Neural progenitor cell (in vitro differentiated cells): ENCODE measurements at regions not wholly inside any gene's neighbourhood (a gene's known extent, or its start where the extent isn't known, plus 50 kb on each side); places are given as distances from the start of the nearest gene placed in this dataset.

Experiments used
- DNase-seq: peaks from one replicate; pipeline ENCODE4 v3.0.0-alpha.2; 2016; ENCODE audit warnings: low spot score
- H2AFZ ChIP-seq: fragments of 200-600 bp; sonication (generic); replicated peaks from 2 replicates; pipeline ENCODE4 v1.6.1; 2016; ENCODE audit warnings: antibody characterized with exemption
- H3F3A ChIP-seq: fragments of 200-600 bp; sonication (generic); 2 replicates; pipeline ENCODE4 v1.6.1; 2016; ENCODE audit warnings: antibody characterized with exemption, low read depth
- H3K27ac ChIP-seq: fragments of 200-600 bp; sonication (generic); 2 replicates; pipeline ENCODE4 v1.5.1; 2016; ENCODE audit warnings: mild to moderate bottlenecking
- H3K27me3 ChIP-seq: fragments of 200-600 bp; sonication (generic); 2 replicates; pipeline ENCODE4 v1.6.1; 2016; ENCODE audit warnings: mild to moderate bottlenecking, moderate library complexity
- H3K36me3 ChIP-seq: fragments of 200-600 bp; sonication (generic); 2 replicates; pipeline ENCODE4 v1.5.1; 2016
- H3K4me1 ChIP-seq: fragments of 200-600 bp; sonication (generic); 2 replicates; pipeline ENCODE4 v1.6.1; 2016; ENCODE audit warnings: mixed run types
- H3K4me2 ChIP-seq: fragments of 200-600 bp; sonication (generic); 2 replicates; pipeline ENCODE4 v1.6.1; 2016
- H3K4me3 ChIP-seq: fragments of 200-600 bp; sonication (generic); 2 replicates; pipeline ENCODE4 v1.5.1; 2016
- H3K79me2 ChIP-seq: fragments of 200-600 bp; sonication (generic); 2 replicates; pipeline ENCODE4 v1.6.1; 2016; ENCODE audit warnings: low read depth
- H3K9ac ChIP-seq: fragments of 200-600 bp; sonication (generic); 2 replicates; pipeline ENCODE4 v1.6.1; 2016
- H3K9me3 ChIP-seq: fragments of 200-600 bp; sonication (generic); 2 replicates; pipeline ENCODE4 v1.5.1; 2016; ENCODE audit warnings: low read depth
- H4K20me1 ChIP-seq: fragments of 200-600 bp; sonication (generic); 2 replicates; pipeline ENCODE4 v1.6.1; 2016; ENCODE audit warnings: low read depth
- H3K27ac Mint-ChIP-seq: 3 replicates; pipeline ENCODE4 v1.8.0; 2021; ENCODE audit warnings: mixed read lengths
- H3K27me3 Mint-ChIP-seq: 2 replicates; pipeline ENCODE4 v1.8.0; 2022; ENCODE audit warnings: low read depth, mild to moderate bottlenecking, inconsistent platforms, moderate library complexity, mixed read lengths; ENCODE audit not compliant: insufficient read depth
- H3K36me3 Mint-ChIP-seq: 3 replicates; pipeline ENCODE4 v1.8.0; 2021; ENCODE audit warnings: mixed read lengths
- H3K4me1 Mint-ChIP-seq: 3 replicates; pipeline ENCODE4 v1.8.0; 2021; ENCODE audit warnings: mixed read lengths
- H3K4me3 Mint-ChIP-seq: 3 replicates; pipeline ENCODE4 v1.8.0; 2021; ENCODE audit warnings: mild to moderate bottlenecking, moderate library complexity, mixed read lengths
- H3K9me3 Mint-ChIP-seq: 3 replicates; pipeline ENCODE4 v1.8.0; 2020; ENCODE audit warnings: mixed read lengths
- CTCF ChIP-seq: fragments of 200-600 bp; sonication (generic); IDR thresholded peaks from 2 replicates; pipeline ENCODE4 v1.5.1; 2017; ENCODE audit warnings: antibody characterized with exemption, mild to moderate bottlenecking
- EZH2 ChIP-seq: fragments of 200-600 bp; sonication (generic); IDR thresholded peaks from 2 replicates; pipeline ENCODE4 v1.6.1; 2017; ENCODE audit warnings: antibody characterized with exemption, mild to moderate bottlenecking, moderate library complexity
- EZH2phosphoT487 ChIP-seq: fragments of 200-600 bp; sonication (generic); IDR thresholded peaks from 2 replicates; pipeline ENCODE4 v1.6.1; 2017; ENCODE audit warnings: antibody characterized with exemption

- Histone ChIP-seq H3K4me2 (no peak overlapping the region), H4K20me1 (no peaks in the 10 kb centered on the region), H3K27me3 (no peaks in the 10 kb centered on the region), H3K36me3 (no peaks in the 10 kb centered on the region), H3K9ac (no peak overlapping the region), H3K9me3 (no peaks in the 10 kb centered on the region), H3K79me2 (no peaks in the 10 kb centered on the region), H3K4me3 (no peak overlapping the region), H3K4me1 (peaks cover 19% of the 10 kb centered on the region), H2AFZ (no peak overlapping the region), H3K27ac (peak overlapping the region; percentile 17), H3F3A (no peaks in the 10 kb centered on the region)
- peaks cover 11% of the 10 kb centered on the region for H3K4me1 Mint-ChIP-seq
- no peak overlapping the region for H3K4me3 Mint-ChIP-seq
- H3K9me3 Mint-ChIP-seq = no peaks in the 10 kb centered on the region
- H3K36me3 Mint-ChIP-seq = no peaks in the 10 kb centered on the region
- H3K27ac Mint-ChIP-seq = no peak overlapping the region
- no peak for TF ChIP-seq EZH2phosphoT487
- no peak for TF ChIP-seq EZH2
- no peak for TF ChIP-seq CTCF
- no peak for DNase-seq
- peaks cover 2% of the 10 kb centered on the region for H3K27me3 Mint-ChIP-seq
Measured at GRCh38 chr3:23115171-23115877, 87.8 kb upstream of the UBE2E2 start.

GRCh38 chr3:23116081-23116837 lies 86.9 kb upstream of the UBE2E2 start:
- DNase-seq = no peak
- Histone ChIP-seq H3K4me1 (peaks cover 19% of the 10 kb centered on the region), H2AFZ (no peak overlapping the region), H3K4me2 (no peak overlapping the region), H3K9me3 (no peaks in the 10 kb centered on the region), H3K36me3 (no peaks in the 10 kb centered on the region), H4K20me1 (no peaks in the 10 kb centered on the region), H3K27me3 (no peaks in the 10 kb centered on the region), H3K27ac (no peak overlapping the region), H3F3A (no peaks in the 10 kb centered on the region), H3K79me2 (no peaks in the 10 kb centered on the region), H3K9ac (no peak overlapping the region), H3K4me3 (no peak overlapping the region)
- H3K4me3 Mint-ChIP-seq = no peak overlapping the region
- H3K27me3 Mint-ChIP-seq = peaks cover 2% of the 10 kb centered on the region
- TF ChIP-seq EZH2phosphoT487 (no peak), CTCF (no peak)
- H3K9me3 Mint-ChIP-seq = no peaks in the 10 kb centered on the region
- no peaks in the 10 kb centered on the region for H3K36me3 Mint-ChIP-seq
- H3K4me1 Mint-ChIP-seq = peaks cover 11% of the 10 kb centered on the region
- H3K27ac Mint-ChIP-seq = no peak overlapping the region

- H3K27ac ChIP-seq = no peak overlapping the region
- no peaks in the 10 kb centered on the region for H3K79me2 ChIP-seq
- no peak for DNase-seq
- no peaks in the 10 kb centered on the region for H3K36me3 ChIP-seq
- H3K4me1 ChIP-seq = peaks cover 16% of the 10 kb centered on the region
- Mint-ChIP-seq H3K4me1 (peaks cover 11% of the 10 kb centered on the region), H3K9me3 (no peaks in the 10 kb centered on the region), H3K27ac (no peak overlapping the region), H3K27me3 (peaks cover 2% of the 10 kb centered on the region), H3K4me3 (no peak overlapping the region), H3K36me3 (no peaks in the 10 kb centered on the region)
- H3K27me3 ChIP-seq = no peaks in the 10 kb centered on the region
- H3K4me3 ChIP-seq = no peak overlapping the region
- H3F3A ChIP-seq = no peaks in the 10 kb centered on the region
- no peak overlapping the region for H3K9ac ChIP-seq
- H2AFZ ChIP-seq = no peak overlapping the region
- H3K9me3 ChIP-seq = no peaks in the 10 kb centered on the region
- no peaks in the 10 kb centered on the region for H4K20me1 ChIP-seq
- TF ChIP-seq EZH2phosphoT487 (no peak), EZH2 (no peak), CTCF (no peak)
- H3K4me2 ChIP-seq = no peak overlapping the region
Measured at GRCh38 chr3:23117856-23118255, 85.3 kb upstream of the UBE2E2 start.
